IPS DF 6.9 (cell line): ENCODE measurements at regions not wholly inside any gene's neighbourhood (a gene's known extent, or its start where the extent isn't known, plus 50 kb on each side); places are given as distances from the start of the nearest gene placed in this dataset.
A peak's percentile ranks its signal among the peaks of the same experiment; 100 is the strongest.
"Not testable (repeated sequence)": the region's sequence is repeated elsewhere in the genome, so short reads cannot be mapped to it uniquely, and the experiment has no call there.

Source experiments
- DNase-seq: peaks from one replicate; pipeline ENCODE4 v3.0.0-alpha.2; 2013; ENCODE audit warnings: low read depth, low spot score
- H3K27ac ChIP-seq: one replicate; pipeline ENCODE4 v1.5.1; 2013; ENCODE audit warnings: low read length, control low read depth
- H3K27me3 ChIP-seq: 2 replicates; pipeline ENCODE4 v1.6.1; 2013; ENCODE audit warnings: mild to moderate bottlenecking, low read length; ENCODE audit not compliant: control insufficient read depth, insufficient read depth
- H3K36me3 ChIP-seq: 2 replicates; pipeline ENCODE4 v1.6.1; 2013; ENCODE audit warnings: low read length; ENCODE audit not compliant: control insufficient read depth, insufficient read depth
- H3K4me1 ChIP-seq: 2 replicates; pipeline ENCODE4 v1.6.1; 2013; ENCODE audit warnings: low read length; ENCODE audit not compliant: control insufficient read depth, insufficient read depth
- H3K4me3 ChIP-seq: 2 replicates; pipeline ENCODE4 v1.5.1; 2013; ENCODE audit warnings: mild to moderate bottlenecking, low read length
- H3K9me3 ChIP-seq: 2 replicates; pipeline ENCODE4 v1.6.1; 2013; ENCODE audit warnings: low read length, inconsistent platforms; ENCODE audit not compliant: control insufficient read depth, insufficient read depth
- WGBS: extraction: QIAGEN DNeasy Blood & Tissue Kit; methylation state at CpG from one replicate; pipeline ENCODE4 v1.1.7; 2013; ENCODE audit warnings: mixed read lengths, missing lambda C conversion rate; ENCODE audit not compliant: insufficient read length, insufficient coverage; 5-methylcytosine and 5-hydroxymethylcytosine counted together

- H3K4me3 ChIP-seq, H3K27me3 ChIP-seq, H3K4me1 ChIP-seq, DNase-seq, H3K36me3 ChIP-seq, H3K27ac ChIP-seq, H3K9me3 ChIP-seq: not testable (repeated sequence)
- no CpG with 5 or more reads among the region's 15 CpGs for WGBS
These were observed 126.0 kb downstream of the KCNJ12 start for GRCh38 chr17:21501927-21502700.

- DNase-seq: no peak
- no peak overlapping the region for H3K4me3 ChIP-seq
- no peak overlapping the region for H3K27ac ChIP-seq
- WGBS: no CpG with 5 or more reads among the region's 37 CpGs
- no peaks in the 10 kb centered on the region for H3K9me3 ChIP-seq
- no peaks in the 10 kb centered on the region; the same call in 1 of the 2 replicates for H3K27me3 ChIP-seq
- H3K36me3 ChIP-seq: no peaks in the 10 kb centered on the region
- H3K4me1 ChIP-seq: no peaks in the 10 kb centered on the region
These were observed 130.0 kb downstream of the KCNJ12 start for GRCh38 chr17:21505819-21506815.

- no CpG with 5 or more reads among the region's 4 CpGs for WGBS
- not testable (repeated sequence) for H3K27ac ChIP-seq, DNase-seq, H3K4me1 ChIP-seq, H3K9me3 ChIP-seq, H3K27me3 ChIP-seq, H3K36me3 ChIP-seq, H3K4me3 ChIP-seq
These were observed 131.6 kb downstream of the KCNJ12 start for GRCh38 chr17:21507806-21508205.

GRCh38 chr17:21508211-21508610 lies 132.1 kb downstream of the KCNJ12 start:
- no CpG with 5 or more reads among the region's 2 CpGs for WGBS
- DNase-seq: no peak
- no peak overlapping the region for H3K4me3 ChIP-seq
- H3K27me3 ChIP-seq: peaks cover 4% of the 10 kb centered on the region; the same call in 1 of the 2 replicates
- no peaks in the 10 kb centered on the region for H3K4me1 ChIP-seq
- H3K27ac ChIP-seq: no peak overlapping the region
- H3K36me3 ChIP-seq: no peaks in the 10 kb centered on the region
- H3K9me3 ChIP-seq: no peaks in the 10 kb centered on the region

GRCh38 chr17:21509356-21509755 lies 133.2 kb downstream of the KCNJ12 start:
- H3K4me1 ChIP-seq, H3K9me3 ChIP-seq, H3K27ac ChIP-seq, H3K36me3 ChIP-seq, DNase-seq, H3K27me3 ChIP-seq, H3K4me3 ChIP-seq: not testable (repeated sequence)
- WGBS: no CpG with 5 or more reads among the region's 1 CpG

- Histone ChIP-seq H3K9me3 (no peaks in the 10 kb centered on the region), H3K4me3 (no peak overlapping the region; the same call in 1 of the 2 replicates), H3K36me3 (no peaks in the 10 kb centered on the region), H3K27me3 (peaks cover 4% of the 10 kb centered on the region; the same call in 1 of the 2 replicates), H3K4me1 (no peaks in the 10 kb centered on the region), H3K27ac (no peak overlapping the region)
- DNase-seq: no peak
- no CpG with 5 or more reads among the region's 14 CpGs for WGBS
These were observed 134.7 kb downstream of the KCNJ12 start for GRCh38 chr17:21510686-21511362.

GRCh38 chr17:21511363-21512195 lies 135.4 kb downstream of the KCNJ12 start:
- no peaks in the 10 kb centered on the region for H3K9me3 ChIP-seq
- no peaks in the 10 kb centered on the region for H3K36me3 ChIP-seq
- peak; percentile 60 for DNase-seq
- H3K27me3 ChIP-seq: peaks cover 4% of the 10 kb centered on the region; the same call in 1 of the 2 replicates
- no peaks in the 10 kb centered on the region for H3K4me1 ChIP-seq
- no peak overlapping the region for H3K27ac ChIP-seq
- no CpG with 5 or more reads among the region's 78 CpGs for WGBS
- H3K4me3 ChIP-seq: peak overlapping the region; percentile 45; the same call in 1 of the 2 replicates

GRCh38 chr17:21512307-21513011 lies 136.3 kb downstream of the KCNJ12 start:
- H3K4me3 ChIP-seq: no peak overlapping the region

GRCh38 chr17:21513012-21513570 lies 136.9 kb downstream of the KCNJ12 start:
- H3K36me3 ChIP-seq: no peaks in the 10 kb centered on the region
- no peaks in the 10 kb centered on the region for H3K9me3 ChIP-seq
- peak; percentile 75 for DNase-seq
- H3K4me1 ChIP-seq: no peaks in the 10 kb centered on the region
- H3K27ac ChIP-seq: no peak overlapping the region
- WGBS: no CpG with 5 or more reads among the region's 24 CpGs
- no peak overlapping the region for H3K4me3 ChIP-seq
- H3K27me3 ChIP-seq: peaks cover 4% of the 10 kb centered on the region; the same call in 1 of the 2 replicates

More at GRCh38 chr17:21512307-21513011, 136.3 kb downstream of the KCNJ12 start:
- DNase-seq: no peak
- Histone ChIP-seq H3K27ac (no peak overlapping the region), H3K27me3 (peaks cover 4% of the 10 kb centered on the region; the same call in 1 of the 2 replicates), H3K36me3 (no peaks in the 10 kb centered on the region), H3K4me1 (no peaks in the 10 kb centered on the region), H3K9me3 (no peaks in the 10 kb centered on the region)
- no CpG with 5 or more reads among the region's 18 CpGs for WGBS
